ENCODE measurements at regions not wholly inside any gene's neighbourhood (a gene's known extent, or its start where the extent isn't known, plus 50 kb on each side); places are given as distances from the start of the nearest gene placed in this dataset.
"Not testable (repeated sequence)": the region's sequence is repeated elsewhere in the genome, so short reads cannot be mapped to it uniquely, and the experiment has no call there.

GRCh38 chr10:111265341-111265740, 188.5 kb downstream of the ADRA2A start:
- no peak for DNase-seq (ENCODE audit: low read depth in 2 of 2)

GRCh38 chr10:111266165-111266564, 189.3 kb downstream of the ADRA2A start:
- no peak for DNase-seq (ENCODE audit: low read depth in 2 of 2)

GRCh38 chr10:111267673-111268072, 190.8 kb downstream of the ADRA2A start:
- DNase-seq (ENCODE audit: low read depth in 2 of 2) = no peak

- no peak for DNase-seq (ENCODE audit: low read depth in 2 of 2)
Observed at GRCh38 chr10:111273235-111273634, 196.4 kb downstream of the ADRA2A start.

- no peak for DNase-seq (ENCODE audit: low read depth in 2 of 2)
Observed at GRCh38 chr10:111273635-111274034, 196.8 kb downstream of the ADRA2A start.

- no peak for DNase-seq (ENCODE audit: low read depth in 2 of 2)
Observed at GRCh38 chr10:111275091-111275490, 198.3 kb downstream of the ADRA2A start.

- DNase-seq (ENCODE audit: low read depth in 2 of 2) = no peak
Observed at GRCh38 chr10:111277661-111278060, 200.8 kb downstream of the ADRA2A start.

- DNase-seq (ENCODE audit: low read depth in 2 of 2) = no peak
Observed at GRCh38 chr10:111278266-111278665, 201.4 kb downstream of the ADRA2A start.

GRCh38 chr10:111281516-111281915, 204.7 kb downstream of the ADRA2A start:
- no peak for DNase-seq (ENCODE audit: low read depth in 2 of 2)

- no peak for DNase-seq (ENCODE audit: low read depth in 2 of 2)
Observed at GRCh38 chr10:111289461-111289860, 212.6 kb downstream of the ADRA2A start.

GRCh38 chr10:111290649-111291048, 213.8 kb downstream of the ADRA2A start:
- no peak for DNase-seq (ENCODE audit: low read depth in 2 of 2)

GRCh38 chr10:111295788-111296187, 219.0 kb downstream of the ADRA2A start:
- no peak for DNase-seq (ENCODE audit: low read depth in 2 of 2)

- DNase-seq (ENCODE audit: low read depth in 2 of 2) = no peak
Observed at GRCh38 chr10:111297351-111297848, 220.6 kb downstream of the ADRA2A start.

- DNase-seq (ENCODE audit: low read depth in 2 of 2) = no peak
Observed at GRCh38 chr10:111298031-111298430, 221.2 kb downstream of the ADRA2A start.

- no peak for DNase-seq (ENCODE audit: low read depth in 2 of 2)
Observed at GRCh38 chr10:111299037-111299436, 222.2 kb downstream of the ADRA2A start.

- no peak for DNase-seq (ENCODE audit: low read depth in 2 of 2)
Observed at GRCh38 chr10:111303887-111304286, 227.1 kb downstream of the ADRA2A start.

GRCh38 chr10:111316722-111317212, 239.9 kb downstream of the ADRA2A start:
- DNase-seq (ENCODE audit: low read depth in 2 of 2) = no peak

GRCh38 chr10:111319866-111320265, 243.0 kb downstream of the ADRA2A start:
- no peak for DNase-seq (ENCODE audit: low read depth in 2 of 2)

GRCh38 chr10:111323389-111323966, 246.6 kb downstream of the ADRA2A start:
- DNase-seq (ENCODE audit: low read depth in 2 of 2) = no peak

- DNase-seq (ENCODE audit: low read depth in 2 of 2) = not testable (repeated sequence)
Observed at GRCh38 chr10:111332174-111332573, 255.3 kb downstream of the ADRA2A start.

- no peak for DNase-seq (ENCODE audit: low read depth in 2 of 2)
Observed at GRCh38 chr10:111335826-111336225, 259.0 kb downstream of the ADRA2A start.

GRCh38 chr10:111338035-111338434, 261.2 kb downstream of the ADRA2A start:
- DNase-seq (ENCODE audit: low read depth in 2 of 2) = no peak

- no peak for DNase-seq (ENCODE audit: low read depth in 2 of 2)
Observed at GRCh38 chr10:111338805-111339204, 262.0 kb downstream of the ADRA2A start.

- no peak for DNase-seq (ENCODE audit: low read depth in 2 of 2)
Observed at GRCh38 chr10:111344804-111345203, 268.0 kb downstream of the ADRA2A start.
